HEK293 (cell line): ENCODE measurements at regions not wholly inside any gene's neighbourhood (a gene's known extent, or its start where the extent isn't known, plus 50 kb on each side); places are given as distances from the start of the nearest gene placed in this dataset.

ENCODE experiments used
- CTCF ChIA-PET: fragments of 350-600 bp; formaldehyde crosslinking; extraction: SDS; loops from one replicate; lab custom pipeline; 2021; ENCODE audit warnings: antibody characterized with exemption; lab: Yijun Ruan, JAX
- POLR2A ChIA-PET: fragments of 300-600 bp; formaldehyde crosslinking; extraction: SDS; loops from one replicate; lab custom pipeline; 2020; ENCODE audit warnings: antibody characterized with exemption, inconsistent platforms; lab: Yijun Ruan, JAX
- H3K27ac ChIP-seq: fragments of 200-500 bp; sonication (Bioruptor generic); 2 replicates; pipeline ENCODE4 v1.5.1; 2014; ENCODE audit warnings: low read depth, low read length, control low read depth, inconsistent platforms; ENCODE audit errors: extremely low read depth
- H3K36me3 ChIP-seq, 2 experiments: fragments of 200-500 bp in 1 of 2; sonication (Bioruptor generic) in 1 of 2; 1 replicate in 1 of 2; 2 replicates in 1 of 2; pipeline ENCODE4 v1.5.1; 2014 to 2017; ENCODE audit warnings: inconsistent platforms in 2 of 2, low read length in 2 of 2; ENCODE audit not compliant: control insufficient read depth in 2 of 2, insufficient read depth in 1 of 2
- H3K4me1 ChIP-seq: fragments of 200-500 bp; sonication (Bioruptor generic); 2 replicates; pipeline ENCODE4 v1.5.1; 2014; ENCODE audit warnings: mild to moderate bottlenecking, low read length, inconsistent platforms; ENCODE audit not compliant: control insufficient read depth, insufficient read depth
- H3K4me3 ChIP-seq: 2 replicates; pipeline ENCODE4 v1.5.1; 2011; ENCODE audit warnings: low read depth, mild to moderate bottlenecking, control low read depth, low read length, moderate library complexity
- H3K9me3 ChIP-seq: fragments of 200-500 bp; sonication (Bioruptor generic); 2 replicates; pipeline ENCODE4 v1.5.1; 2014; ENCODE audit warnings: low read depth, low read length, inconsistent platforms; ENCODE audit not compliant: control insufficient read depth, insufficient read depth
- GLIS1 ChIP-seq: fragments of 450-650 bp; formaldehyde crosslinking; IDR thresholded peaks from 2 replicates; pipeline ENCODE4 v1.5.1; 2016; ENCODE audit warnings: missing biosample characterization, missing genetic modification characterization
- KLF17 ChIP-seq: fragments of 450-650 bp; formaldehyde crosslinking; IDR thresholded peaks from 2 replicates; pipeline ENCODE4 v1.5.1; 2016; ENCODE audit warnings: missing biosample characterization, missing genetic modification characterization
- MZF1 ChIP-seq: fragments of 450-650 bp; formaldehyde crosslinking; IDR thresholded peaks from 2 replicates; pipeline ENCODE4 v1.5.1; 2017; ENCODE audit warnings: missing biosample characterization, missing genetic modification characterization, borderline replicate concordance
- OSR2 ChIP-seq: fragments of 450-650 bp; formaldehyde crosslinking; IDR thresholded peaks from 2 replicates; pipeline ENCODE4 v1.5.1; 2016; ENCODE audit warnings: missing biosample characterization, missing genetic modification characterization
- REST ChIP-seq: fragments of 450-650 bp; formaldehyde crosslinking; IDR thresholded peaks from 2 replicates; pipeline ENCODE4 v1.5.1; 2016; ENCODE audit warnings: missing biosample characterization, missing genetic modification characterization
- ZBTB44 ChIP-seq: fragments of 450-650 bp; IDR thresholded peaks from 2 replicates; pipeline ENCODE4 v1.5.1; 2018; ENCODE audit warnings: missing biosample characterization, mild to moderate bottlenecking, missing genetic modification characterization
- ZEB2 ChIP-seq: fragments of 450-650 bp; formaldehyde crosslinking; IDR thresholded peaks from 2 replicates; pipeline ENCODE4 v1.5.1; 2016; ENCODE audit warnings: missing biosample characterization, missing genetic modification characterization
- ZFHX2 ChIP-seq: fragments of 450-650 bp; formaldehyde crosslinking; conservative IDR thresholded peaks from 2 replicates; pipeline ENCODE4 v1.5.1; 2016; ENCODE audit warnings: missing biosample characterization, missing genetic modification characterization
- ZFP69B ChIP-seq: fragments of 450-650 bp; formaldehyde crosslinking; IDR thresholded peaks from 2 replicates; pipeline ENCODE4 v1.5.1; 2016; ENCODE audit warnings: missing biosample characterization, missing genetic modification characterization
- ZNF138 ChIP-seq: fragments of 450-650 bp; formaldehyde crosslinking; IDR thresholded peaks from 2 replicates; pipeline ENCODE4 v1.5.1; 2016; ENCODE audit warnings: missing biosample characterization, missing genetic modification characterization, borderline replicate concordance
- ZNF18 ChIP-seq: fragments of 450-650 bp; formaldehyde crosslinking; IDR thresholded peaks from 2 replicates; pipeline ENCODE4 v1.5.1; 2016; ENCODE audit warnings: missing biosample characterization, missing genetic modification characterization
- ZNF214 ChIP-seq: fragments of 450-650 bp; formaldehyde crosslinking; IDR thresholded peaks from 2 replicates; pipeline ENCODE4 v1.5.1; 2017; ENCODE audit warnings: missing biosample characterization, mild to moderate bottlenecking, missing genetic modification characterization, borderline replicate concordance
- ZNF23 ChIP-seq: fragments of 450-650 bp; formaldehyde crosslinking; IDR thresholded peaks from 2 replicates; pipeline ENCODE4 v1.5.1; 2016; ENCODE audit warnings: missing biosample characterization, missing genetic modification characterization, borderline replicate concordance
- ZNF24 ChIP-seq: fragments of 450-650 bp; formaldehyde crosslinking; IDR thresholded peaks from 2 replicates; pipeline ENCODE4 v1.5.1; 2016; ENCODE audit warnings: missing biosample characterization, missing genetic modification characterization
- ZNF292 ChIP-seq: fragments of 450-650 bp; formaldehyde crosslinking; IDR thresholded peaks from 2 replicates; pipeline ENCODE4 v1.5.1; 2016; ENCODE audit warnings: low read depth, missing biosample characterization, missing genetic modification characterization, borderline replicate concordance
- ZNF324 ChIP-seq: fragments of 450-650 bp; formaldehyde crosslinking; IDR thresholded peaks from 2 replicates; pipeline ENCODE4 v1.5.1; 2016; ENCODE audit warnings: missing biosample characterization, missing genetic modification characterization
- ZNF48 ChIP-seq: fragments of 450-650 bp; formaldehyde crosslinking; IDR thresholded peaks from 2 replicates; pipeline ENCODE4 v1.5.1; 2016; ENCODE audit warnings: missing biosample characterization, missing genetic modification characterization
- ZNF558 ChIP-seq: fragments of 450-650 bp; formaldehyde crosslinking; IDR thresholded peaks from 2 replicates; pipeline ENCODE4 v1.5.1; 2016; ENCODE audit warnings: missing biosample characterization, missing genetic modification characterization
- ZNF561 ChIP-seq: fragments of 450-650 bp; IDR thresholded peaks from 2 replicates; pipeline ENCODE4 v1.5.1; 2018; ENCODE audit warnings: missing biosample characterization, missing genetic modification characterization, borderline replicate concordance
- ZNF600 ChIP-seq: fragments of 450-650 bp; formaldehyde crosslinking; IDR thresholded peaks from 2 replicates; pipeline ENCODE4 v1.5.1; 2016; ENCODE audit warnings: missing biosample characterization, missing genetic modification characterization
- ZNF610 ChIP-seq: fragments of 450-650 bp; formaldehyde crosslinking; IDR thresholded peaks from 2 replicates; pipeline ENCODE4 v1.5.1; 2016; ENCODE audit warnings: missing biosample characterization, missing genetic modification characterization, borderline replicate concordance
- ZNF837 ChIP-seq: fragments of 450-650 bp; formaldehyde crosslinking; IDR thresholded peaks from 2 replicates; pipeline ENCODE4 v1.5.1; 2016; ENCODE audit warnings: missing biosample characterization, missing genetic modification characterization
- TF ChIP-seq, protein P1 (sequence below): fragments of 450-650 bp; formaldehyde crosslinking; IDR thresholded peaks from 2 replicates; pipeline ENCODE4 v1.5.1; 2016; ENCODE audit warnings: missing biosample characterization, missing genetic modification characterization, borderline replicate concordance

GRCh38 chr6:139834232-139834631, 459.8 kb upstream of the CITED2 start:
- no peaks in the 10 kb centered on the region for H3K9me3 ChIP-seq
- CTCF ChIA-PET, result no interaction called here
- TF ChIP-seq ZNF561 (no peak), ZNF292 (tag by site-specific recombination) (no peak), ZBTB44 (tag by site-specific recombination) (no peak), OSR2 (tag by site-specific recombination) (no peak), ZNF23 (tag by site-specific recombination) (no peak), ZEB2 (tag by site-specific recombination) (no peak), ZNF837 (no peak), ZNF610 (tag by site-specific recombination) (no peak), ZFP69B (tag by site-specific recombination) (no peak), ZNF48 (tag by site-specific recombination) (no peak), REST (no peak), ZNF324 (tag by site-specific recombination) (no peak)
- TF ChIP-seq, all 188 proteins: peak for 0
- no peaks in the 10 kb centered on the region for H3K4me1 ChIP-seq
- no peak overlapping the region for H3K27ac ChIP-seq
- POLR2A ChIA-PET, result interaction anchor here (0.7 kb wide), 1 partner anchor 117 kb away, joined by 6 read pairs; no protein-coding TSS in a partner anchor
- H3K4me3 ChIP-seq, result no peak overlapping the region
- H3K36me3 ChIP-seq, result no peaks in the 10 kb centered on the region

GRCh38 chr6:139833592-139833991, 459.1 kb upstream of the CITED2 start:
- ChIA-PET CTCF (interaction anchor here (0.6 kb wide), 2 partner anchors 117 to 930 kb away, joined by 3 read pairs; no protein-coding TSS in a partner anchor), POLR2A (no interaction called here)
- Histone ChIP-seq H3K36me3 (no peaks in the 10 kb centered on the region), H3K4me3 (no peak overlapping the region), H3K9me3 (no peaks in the 10 kb centered on the region), H3K4me1 (no peaks in the 10 kb centered on the region), H3K27ac (no peak overlapping the region)
- TF ChIP-seq, protein P1, sequence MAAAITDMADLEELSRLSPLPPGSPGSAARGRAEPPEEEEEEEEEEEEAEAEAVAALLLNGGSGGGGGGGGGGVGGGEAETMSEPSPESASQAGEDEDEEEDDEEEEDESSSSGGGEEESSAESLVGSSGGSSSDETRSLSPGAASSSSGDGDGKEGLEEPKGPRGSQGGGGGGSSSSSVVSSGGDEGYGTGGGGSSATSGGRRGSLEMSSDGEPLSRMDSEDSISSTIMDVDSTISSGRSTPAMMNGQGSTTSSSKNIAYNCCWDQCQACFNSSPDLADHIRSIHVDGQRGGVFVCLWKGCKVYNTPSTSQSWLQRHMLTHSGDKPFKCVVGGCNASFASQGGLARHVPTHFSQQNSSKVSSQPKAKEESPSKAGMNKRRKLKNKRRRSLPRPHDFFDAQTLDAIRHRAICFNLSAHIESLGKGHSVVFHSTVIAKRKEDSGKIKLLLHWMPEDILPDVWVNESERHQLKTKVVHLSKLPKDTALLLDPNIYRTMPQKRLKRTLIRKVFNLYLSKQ, result no peak
- TF ChIP-seq MZF1 (tag by site-specific recombination) (no peak), ZNF558 (tag by site-specific recombination) (no peak), REST (no peak), KLF17 (no peak), ZFHX2 (no peak), ZNF18 (tag by site-specific recombination) (no peak), ZNF24 (tag by site-specific recombination) (no peak), ZNF138 (no peak), GLIS1 (tag by site-specific recombination) (no peak), ZNF600 (no peak), ZNF214 (tag by site-specific recombination) (no peak)
